Vagina (tissue), 2 donors: ENCODE measurements at regions not wholly inside any gene's neighbourhood (a gene's known extent, or its start where the extent isn't known, plus 50 kb on each side); places are given as distances from the start of the nearest gene placed in this dataset.

Source experiments
- CTCF ChIP-seq, 3 experiments: fragments of 450-650 bp in 2 of 3; fragments of 200-600 bp in 1 of 3; sonication (generic) in 1 of 3; IDR thresholded peaks; one replicate each; pipeline ENCODE4 v1.5.1; 2017 to 2019; ENCODE audit warnings: antibody characterized with exemption in 3 of 3, mild to moderate bottlenecking in 2 of 3, moderate library complexity in 2 of 3
- POLR2A ChIP-seq, 2 donors: fragments of 450-650 bp; IDR thresholded peaks; one replicate each; pipeline ENCODE4 v1.6.1; 2017; ENCODE audit warnings: antibody characterized with exemption in 2 of 2, mild to moderate bottlenecking in 2 of 2, moderate library complexity in 2 of 2

GRCh38 chr11:103794262-103794661 lies 242.2 kb upstream of the DDI1 start:
- TF ChIP-seq CTCF (IDR thresholded peaks at IDR 0.05) (no peak), POLR2A (IDR thresholded peaks at IDR 0.05) (no peak)
